ENCODE measurements at regions not wholly inside any gene's neighbourhood (a gene's known extent, or its start where the extent isn't known, plus 50 kb on each side); places are given as distances from the start of the nearest gene placed in this dataset.

GRCh38 chr3:127520993-127521392, 69.5 kb downstream of the TPRA1 start:
- no peak for TF ChIP-seq CTCF (IDR thresholded peaks at IDR 0.05; ENCODE audit: low read depth, low read length)
- no peak for DNase-seq (ENCODE audit: extremely low read depth, low read depth)

- TF ChIP-seq CTCF (IDR thresholded peaks at IDR 0.05; ENCODE audit: low read depth, low read length) = no peak
- DNase-seq (ENCODE audit: extremely low read depth, low read depth) = no peak
Observed at GRCh38 chr3:127518456-127519081, 72.0 kb downstream of the TPRA1 start.

- TF ChIP-seq CTCF (IDR thresholded peaks at IDR 0.05; ENCODE audit: low read depth, low read length) = no peak
- DNase-seq (ENCODE audit: extremely low read depth, low read depth) = no peak
Observed at GRCh38 chr3:127512256-127512655, 78.3 kb downstream of the TPRA1 start.

GRCh38 chr3:127501177-127501576, 89.4 kb downstream of the TPRA1 start:
- no peak for TF ChIP-seq CTCF (IDR thresholded peaks at IDR 0.05; ENCODE audit: low read depth, low read length)
- no peak for DNase-seq (ENCODE audit: extremely low read depth, low read depth)

- TF ChIP-seq CTCF (IDR thresholded peaks at IDR 0.05; ENCODE audit: low read depth, low read length) = no peak
- no peak for DNase-seq (ENCODE audit: extremely low read depth, low read depth)
Observed at GRCh38 chr3:127497676-127498075, 92.9 kb downstream of the TPRA1 start.

- DNase-seq (ENCODE audit: extremely low read depth, low read depth) = no peak
- TF ChIP-seq CTCF (IDR thresholded peaks at IDR 0.05; ENCODE audit: low read depth, low read length) = no peak
Observed at GRCh38 chr3:127497166-127497565, 93.4 kb downstream of the TPRA1 start.

- no peak for TF ChIP-seq CTCF (IDR thresholded peaks at IDR 0.05; ENCODE audit: low read depth, low read length)
- DNase-seq (ENCODE audit: extremely low read depth, low read depth) = no peak
Observed at GRCh38 chr3:127495821-127496655, 94.5 kb downstream of the TPRA1 start.

Data from AG09319 (cell line).